ENCODE measurements at regions not wholly inside any gene's neighbourhood (a gene's known extent, or its start where the extent isn't known, plus 50 kb on each side); places are given as distances from the start of the nearest gene placed in this dataset.
A peak's percentile ranks its signal among the peaks of the same experiment; 100 is the strongest.

DNA sequence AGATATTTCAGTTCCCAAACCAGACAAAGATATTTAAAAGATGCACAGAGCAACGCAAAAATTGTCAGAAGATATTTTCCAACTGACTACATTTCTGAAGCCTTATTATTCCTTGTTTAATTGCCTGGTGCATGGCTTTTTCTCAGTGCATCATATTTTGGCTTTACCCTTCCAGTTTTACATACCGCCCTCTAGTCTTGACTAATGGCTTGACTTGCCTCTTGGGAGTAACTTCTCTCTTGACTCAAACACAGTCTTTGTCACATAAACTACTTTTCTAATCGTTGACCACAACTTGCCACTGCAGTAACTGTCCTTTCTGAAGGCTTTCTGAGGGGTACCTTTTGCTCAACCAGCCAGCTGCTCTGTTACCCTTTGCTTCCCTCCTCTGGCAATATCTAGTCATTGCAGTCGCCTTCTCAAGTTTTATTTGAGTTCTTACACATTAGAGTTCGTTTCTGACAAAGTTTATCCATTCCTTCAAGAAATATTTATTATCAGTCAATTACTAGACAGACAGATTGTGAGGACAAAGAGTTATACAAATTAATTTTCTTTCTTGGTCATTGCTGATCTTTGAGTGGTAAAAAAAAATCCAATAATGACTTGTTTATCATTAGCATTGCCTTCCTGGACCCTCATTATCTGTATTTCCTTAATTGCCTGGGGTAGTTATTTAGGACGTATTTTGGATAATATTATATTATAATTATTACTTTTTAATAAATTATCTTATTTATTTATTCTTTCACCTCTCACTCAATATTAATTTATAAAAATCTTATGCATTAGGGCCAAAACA is 506.9 kb upstream of the PCDH10 start:
- TF ChIP-seq, protein P1, sequence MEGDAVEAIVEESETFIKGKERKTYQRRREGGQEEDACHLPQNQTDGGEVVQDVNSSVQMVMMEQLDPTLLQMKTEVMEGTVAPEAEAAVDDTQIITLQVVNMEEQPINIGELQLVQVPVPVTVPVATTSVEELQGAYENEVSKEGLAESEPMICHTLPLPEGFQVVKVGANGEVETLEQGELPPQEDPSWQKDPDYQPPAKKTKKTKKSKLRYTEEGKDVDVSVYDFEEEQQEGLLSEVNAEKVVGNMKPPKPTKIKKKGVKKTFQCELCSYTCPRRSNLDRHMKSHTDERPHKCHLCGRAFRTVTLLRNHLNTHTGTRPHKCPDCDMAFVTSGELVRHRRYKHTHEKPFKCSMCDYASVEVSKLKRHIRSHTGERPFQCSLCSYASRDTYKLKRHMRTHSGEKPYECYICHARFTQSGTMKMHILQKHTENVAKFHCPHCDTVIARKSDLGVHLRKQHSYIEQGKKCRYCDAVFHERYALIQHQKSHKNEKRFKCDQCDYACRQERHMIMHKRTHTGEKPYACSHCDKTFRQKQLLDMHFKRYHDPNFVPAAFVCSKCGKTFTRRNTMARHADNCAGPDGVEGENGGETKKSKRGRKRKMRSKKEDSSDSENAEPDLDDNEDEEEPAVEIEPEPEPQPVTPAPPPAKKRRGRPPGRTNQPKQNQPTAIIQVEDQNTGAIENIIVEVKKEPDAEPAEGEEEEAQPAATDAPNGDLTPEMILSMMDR (IDR thresholded peaks at IDR 0.05), result peak in 1 of 2 donors; percentile 65
- no peak overlapping the region for H3K4me3 ChIP-seq
- no peaks in the 10 kb centered on the region for H3K36me3 ChIP-seq
- no peak overlapping the region for H3K27ac ChIP-seq
- H3K27me3 ChIP-seq, result no peaks in the 10 kb centered on the region
- H3K4me1 ChIP-seq, result no peaks in the 10 kb centered on the region
- no peak for DNase-seq (ENCODE audit: low spot score)
- H3K9me3 ChIP-seq, result no peaks in the 10 kb centered on the region

DNA sequence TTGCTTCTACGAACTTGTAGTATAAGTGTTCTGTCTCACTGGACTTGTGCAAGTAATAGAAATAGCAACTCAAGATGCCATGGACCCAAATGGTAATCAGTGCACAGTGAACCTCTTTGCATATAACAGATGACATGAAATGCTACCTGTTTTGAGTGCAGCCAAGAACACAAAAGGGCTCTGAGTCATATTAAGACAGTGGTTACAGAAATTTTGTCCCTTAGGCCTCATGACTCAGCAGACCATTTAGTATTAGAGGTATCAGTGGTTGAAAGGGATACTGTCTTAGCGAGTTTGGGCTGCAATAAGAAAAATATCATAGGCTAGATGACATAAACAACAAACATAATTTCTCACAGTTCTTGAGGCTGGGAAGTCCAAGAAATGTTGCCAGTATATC is 502.9 kb upstream of the PCDH10 start:
- Histone ChIP-seq H3K27ac (no peak overlapping the region), H3K27me3 (no peaks in the 10 kb centered on the region), H3K4me3 (no peak overlapping the region), H3K4me1 (no peaks in the 10 kb centered on the region), H3K9me3 (no peaks in the 10 kb centered on the region), H3K36me3 (no peaks in the 10 kb centered on the region)
- no peak for DNase-seq (ENCODE audit: low spot score)
- TF ChIP-seq, protein P1 (IDR thresholded peaks at IDR 0.05), result no peak

DNA sequence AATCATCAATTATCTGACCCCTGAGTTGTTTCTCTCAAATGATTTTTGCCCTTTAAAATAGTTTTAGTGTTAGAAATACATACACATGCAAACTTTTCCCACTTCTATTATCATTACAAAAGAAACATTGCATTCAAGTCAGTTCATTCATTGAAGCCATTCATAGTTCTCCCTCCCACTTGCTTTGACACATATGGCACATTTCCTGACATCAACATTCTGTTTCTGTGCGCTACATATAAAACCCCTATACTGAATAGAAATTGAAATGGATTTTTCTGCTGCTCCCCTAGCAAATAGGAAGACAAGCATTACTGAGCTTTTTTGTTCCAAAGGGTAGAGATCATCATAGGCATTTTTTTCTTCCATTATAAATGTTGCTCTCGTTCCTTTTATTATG is 497.9 kb upstream of the PCDH10 start:
- TF ChIP-seq, protein P1 (IDR thresholded peaks at IDR 0.05), result no peak
- Histone ChIP-seq H3K4me1 (no peaks in the 10 kb centered on the region), H3K36me3 (no peaks in the 10 kb centered on the region), H3K27ac (no peak overlapping the region), H3K4me3 (no peak overlapping the region), H3K27me3 (no peaks in the 10 kb centered on the region), H3K9me3 (no peaks in the 10 kb centered on the region)
- no peak for DNase-seq (ENCODE audit: low spot score)

DNA sequence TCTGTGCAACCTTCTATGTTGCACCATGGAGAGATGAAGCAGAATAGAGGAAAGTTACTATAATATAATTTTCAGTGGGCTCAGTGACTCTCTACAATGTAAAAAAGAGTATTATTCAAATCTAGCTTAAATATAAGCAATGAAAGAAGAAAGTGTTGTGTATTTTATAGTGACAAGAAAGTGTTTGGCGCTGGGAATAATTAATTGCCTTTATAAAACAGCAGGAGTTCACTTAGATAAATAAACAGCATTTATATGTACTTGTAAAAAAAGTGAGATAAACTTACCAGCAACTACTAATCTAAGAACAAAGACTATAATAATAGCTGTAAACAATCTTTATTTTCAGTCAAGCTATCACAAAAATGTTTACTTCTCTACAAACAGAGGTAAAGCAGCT is 488.9 kb upstream of the PCDH10 start:
- H3K4me1 ChIP-seq, result no peaks in the 10 kb centered on the region
- H3K27me3 ChIP-seq, result no peaks in the 10 kb centered on the region
- no peak overlapping the region for H3K27ac ChIP-seq
- no peak for DNase-seq (ENCODE audit: low spot score)
- H3K36me3 ChIP-seq, result no peaks in the 10 kb centered on the region
- no peaks in the 10 kb centered on the region for H3K9me3 ChIP-seq
- no peak overlapping the region for H3K4me3 ChIP-seq
- TF ChIP-seq, protein P1 (IDR thresholded peaks at IDR 0.05), result no peak

DNA sequence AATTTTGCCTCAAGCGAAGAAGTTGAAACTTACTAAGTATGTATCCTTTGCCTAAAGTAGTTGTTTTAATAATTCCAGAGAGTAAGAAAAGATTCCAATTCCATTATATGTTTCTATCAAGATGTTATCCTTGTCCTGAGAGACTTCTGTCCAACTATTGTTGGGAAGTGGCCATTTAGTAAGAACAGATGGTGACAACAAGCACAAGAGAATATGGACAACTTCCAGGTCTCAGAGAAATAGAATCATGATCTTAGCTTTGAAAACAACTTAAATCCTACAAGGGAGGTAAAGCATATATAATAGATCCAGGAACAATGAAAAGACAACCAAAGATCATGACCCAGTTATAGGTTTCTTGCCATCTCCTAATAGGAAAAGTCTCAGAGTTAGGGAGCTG is 486.6 kb upstream of the PCDH10 start:
- TF ChIP-seq, protein P1 (IDR thresholded peaks at IDR 0.05), result no peak
- no peaks in the 10 kb centered on the region for H3K4me1 ChIP-seq
- DNase-seq (ENCODE audit: low spot score), result no peak
- no peak overlapping the region for H3K27ac ChIP-seq
- no peaks in the 10 kb centered on the region for H3K9me3 ChIP-seq
- H3K27me3 ChIP-seq, result no peaks in the 10 kb centered on the region
- no peak overlapping the region for H3K4me3 ChIP-seq
- H3K36me3 ChIP-seq, result no peaks in the 10 kb centered on the region

DNA sequence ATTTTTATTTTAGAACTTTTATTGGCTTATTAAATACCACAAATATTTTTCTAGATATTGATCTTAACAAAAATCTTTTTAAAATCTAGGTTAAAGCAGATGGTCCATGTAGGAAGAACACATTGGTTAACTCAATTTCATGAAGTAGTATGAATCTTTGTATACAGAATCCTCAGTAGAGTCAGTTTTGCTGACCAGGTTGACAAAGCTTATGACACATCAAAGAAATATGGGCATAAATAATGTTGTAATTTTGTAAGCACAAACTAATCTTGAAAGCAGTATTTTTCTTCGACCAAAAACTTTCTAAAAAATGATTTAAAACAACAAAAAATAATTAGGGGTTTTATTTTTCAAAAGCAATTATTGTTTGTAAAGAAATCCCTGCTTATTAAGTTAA is 479.3 kb upstream of the PCDH10 start:
- no peaks in the 10 kb centered on the region for H3K4me1 ChIP-seq
- no peak for DNase-seq (ENCODE audit: low spot score)
- no peak overlapping the region for H3K27ac ChIP-seq
- H3K27me3 ChIP-seq, result no peaks in the 10 kb centered on the region
- H3K36me3 ChIP-seq, result no peaks in the 10 kb centered on the region
- no peaks in the 10 kb centered on the region for H3K9me3 ChIP-seq
- no peak overlapping the region for H3K4me3 ChIP-seq
- TF ChIP-seq, protein P1 (IDR thresholded peaks at IDR 0.05), result no peak

All from right atrium auricular region (tissue), 2 donors.